A673 (cell line): ENCODE measurements at regions not wholly inside any gene's neighbourhood (a gene's known extent, or its start where the extent isn't known, plus 50 kb on each side); places are given as distances from the start of the nearest gene placed in this dataset.

Source experiments
- BruUV-seq: library from RNA; stranded (reverse); fragments of 400-500 nt; replicated peaks from 2 replicates; lab custom pipeline; 2021; lab: Mats Ljungman, UMichigan
- CTCF ChIA-PET: fragments of 300-600 bp; sonication (Branson Sonifier 250); formaldehyde crosslinking; loops from one replicate; lab custom pipeline; 2022; ENCODE audit warnings: antibody characterized with exemption; lab: Charles Lee
- POLR2A ChIA-PET: fragments of 300-600 bp; sonication (Branson Sonifier 250); formaldehyde crosslinking; loops from one replicate; lab custom pipeline; 2022; ENCODE audit warnings: antibody characterized with exemption; ENCODE audit not compliant: low non-redundant PET; lab: Charles Lee
- DNase-seq: peaks from one replicate; pipeline ENCODE4 v3.0.0-alpha.2; 2015; ENCODE audit warnings: low spot score
- H3K27ac ChIP-seq: fragments of 200-600 bp; sonication (generic); 2 replicates; pipeline ENCODE4 v1.5.1; 2016; ENCODE audit warnings: mixed run types, low read depth, mild to moderate bottlenecking, mixed read lengths, antibody characterized with exemption, low read length; ENCODE audit not compliant: poor library complexity, severe bottlenecking
- H3K27me3 ChIP-seq: fragments of 200-600 bp; sonication (generic); replicated peaks from 2 replicates; pipeline ENCODE4 v1.6.1; 2017; ENCODE audit warnings: mixed run types, low read depth, mild to moderate bottlenecking, mixed read lengths, antibody characterized with exemption, low read length; ENCODE audit not compliant: insufficient read depth, poor library complexity
- H3K36me3 ChIP-seq: fragments of 200-600 bp; sonication (generic); 2 replicates; pipeline ENCODE4 v1.6.1; 2016; ENCODE audit warnings: mixed run types, mild to moderate bottlenecking, mixed read lengths, antibody characterized with exemption, low read length; ENCODE audit not compliant: insufficient read depth, poor library complexity, severe bottlenecking
- H3K4me1 ChIP-seq: fragments of 200-600 bp; sonication (generic); 2 replicates; pipeline ENCODE4 v1.6.1; 2017; ENCODE audit warnings: mixed run types, mild to moderate bottlenecking, mixed read lengths, antibody characterized with exemption, low read length; ENCODE audit not compliant: insufficient read depth, poor library complexity, severe bottlenecking
- H3K4me3 ChIP-seq: fragments of 200-600 bp; sonication (generic); 2 replicates; pipeline ENCODE4 v1.5.1; 2016; ENCODE audit warnings: low read depth, mixed run types, mild to moderate bottlenecking, mixed read lengths, low read length; ENCODE audit not compliant: poor library complexity, severe bottlenecking
- H3K9me3 ChIP-seq: fragments of 200-600 bp; sonication (generic); 2 replicates; pipeline ENCODE4 v1.6.1; 2016; ENCODE audit warnings: mixed run types, low read depth, mild to moderate bottlenecking, mixed read lengths, antibody characterized with exemption, low read length; ENCODE audit not compliant: poor library complexity, severe bottlenecking
- EZH2 ChIP-seq: fragments of 200-600 bp; sonication (generic); IDR thresholded peaks from 2 replicates; pipeline ENCODE4 v1.6.1; 2017; ENCODE audit warnings: borderline replicate concordance, low read depth, mild to moderate bottlenecking, mixed read lengths, antibody characterized with exemption, low read length; ENCODE audit not compliant: poor library complexity, severe bottlenecking
- intact Hi-C: fragments of 100-400 bp; cut with micrococcal nuclease; formaldehyde crosslinking; loops from one replicate; pipeline ENCODE4 v1.10.0; 2022; ENCODE audit not compliant: unreplicated experiment
- TF ChIP-seq, protein P1 (sequence below): fragments of 300-800, 200-600 bp; sonication (generic); conservative IDR thresholded peaks from 2 replicates; pipeline ENCODE4 v1.5.1; 2017; ENCODE audit warnings: low read depth, mild to moderate bottlenecking, antibody characterized with exemption, low read length, moderate library complexity, mixed read lengths

DNA sequence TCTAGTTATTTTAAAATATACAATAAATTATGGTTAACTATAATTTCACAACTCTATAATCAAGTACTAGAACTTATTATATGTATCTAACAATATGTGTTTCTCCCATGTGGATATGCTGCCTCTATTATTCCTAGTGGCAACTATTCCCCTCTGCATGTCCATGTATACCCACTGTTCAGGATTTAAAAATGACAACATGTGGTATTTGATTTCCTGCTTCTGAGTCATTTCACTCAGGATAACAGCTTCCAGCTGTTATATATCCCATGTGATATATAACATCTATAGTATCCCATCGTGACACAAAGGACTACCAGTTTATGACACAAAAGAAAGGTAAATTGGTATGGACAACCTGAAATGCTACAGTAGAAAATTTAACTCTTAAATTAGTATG, 167.4 kb upstream of the TACR3 start:
- peak; percentile 14 for DNase-seq
- Histone ChIP-seq H3K4me1 (no peaks in the 10 kb centered on the region), H3K27me3 (no peaks in the 10 kb centered on the region), H3K4me3 (no peak overlapping the region), H3K9me3 (no peaks in the 10 kb centered on the region), H3K27ac (no peak overlapping the region), H3K36me3 (no peaks in the 10 kb centered on the region)
- CTCF ChIA-PET, result interaction anchor here (0.7 kb wide), 1 partner anchor 78 kb away, joined by 3 read pairs; no protein-coding TSS in a partner anchor
- intact Hi-C loops, result no loop called here
- TF ChIP-seq EZH2, result no peak
- TF ChIP-seq, protein P1, sequence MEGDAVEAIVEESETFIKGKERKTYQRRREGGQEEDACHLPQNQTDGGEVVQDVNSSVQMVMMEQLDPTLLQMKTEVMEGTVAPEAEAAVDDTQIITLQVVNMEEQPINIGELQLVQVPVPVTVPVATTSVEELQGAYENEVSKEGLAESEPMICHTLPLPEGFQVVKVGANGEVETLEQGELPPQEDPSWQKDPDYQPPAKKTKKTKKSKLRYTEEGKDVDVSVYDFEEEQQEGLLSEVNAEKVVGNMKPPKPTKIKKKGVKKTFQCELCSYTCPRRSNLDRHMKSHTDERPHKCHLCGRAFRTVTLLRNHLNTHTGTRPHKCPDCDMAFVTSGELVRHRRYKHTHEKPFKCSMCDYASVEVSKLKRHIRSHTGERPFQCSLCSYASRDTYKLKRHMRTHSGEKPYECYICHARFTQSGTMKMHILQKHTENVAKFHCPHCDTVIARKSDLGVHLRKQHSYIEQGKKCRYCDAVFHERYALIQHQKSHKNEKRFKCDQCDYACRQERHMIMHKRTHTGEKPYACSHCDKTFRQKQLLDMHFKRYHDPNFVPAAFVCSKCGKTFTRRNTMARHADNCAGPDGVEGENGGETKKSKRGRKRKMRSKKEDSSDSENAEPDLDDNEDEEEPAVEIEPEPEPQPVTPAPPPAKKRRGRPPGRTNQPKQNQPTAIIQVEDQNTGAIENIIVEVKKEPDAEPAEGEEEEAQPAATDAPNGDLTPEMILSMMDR, result no peak
- no TSS peak for BruUV-seq
- POLR2A ChIA-PET, result no interaction called here

DNA sequence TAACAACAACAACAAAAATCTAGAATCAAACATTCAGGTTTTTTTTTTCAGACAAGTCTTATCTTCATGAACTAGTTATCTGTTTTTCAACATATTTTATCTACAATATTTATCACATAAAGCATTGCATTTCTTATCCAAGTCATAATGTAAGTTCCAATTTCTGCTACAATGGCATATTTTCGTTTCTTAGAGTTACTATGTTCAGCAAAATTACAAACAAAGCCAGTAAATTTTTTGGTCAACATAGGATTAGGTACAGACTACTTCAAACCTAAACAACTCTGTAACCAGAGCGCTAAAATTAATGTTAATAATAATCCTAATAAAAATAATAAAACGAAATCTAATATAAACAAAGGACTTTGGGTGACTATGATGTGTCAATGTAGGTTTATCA, 165.4 kb upstream of the TACR3 start:
- H3K4me3 ChIP-seq, result no peak overlapping the region

DNA sequence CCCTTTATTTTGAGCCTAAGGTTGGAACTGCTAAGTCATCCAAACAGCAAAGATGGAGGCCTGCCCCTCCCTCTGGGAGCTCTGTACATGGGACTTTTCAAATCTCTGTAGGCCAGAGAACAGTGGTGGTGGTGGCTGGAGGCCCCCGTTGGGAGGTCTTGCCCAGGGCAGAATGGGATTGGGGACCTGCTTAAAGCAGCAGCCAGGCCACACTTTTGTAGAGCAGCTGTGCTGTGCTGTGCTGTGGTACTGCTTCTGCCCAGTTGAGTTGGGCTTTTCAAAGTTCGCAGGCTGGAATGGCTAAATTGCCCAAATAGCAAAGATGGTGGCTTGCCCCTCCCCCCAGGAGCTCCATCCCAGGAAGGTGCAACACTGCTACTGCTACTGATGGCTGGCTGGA, 147.5 kb upstream of the TACR3 start:
- Histone ChIP-seq H3K9me3 (no peaks in the 10 kb centered on the region), H3K4me1 (no peaks in the 10 kb centered on the region), H3K27ac (no peak overlapping the region), H3K4me3 (no peak overlapping the region), H3K27me3 (no peaks in the 10 kb centered on the region), H3K36me3 (no peaks in the 10 kb centered on the region)
- no peak for TF ChIP-seq EZH2
- TF ChIP-seq, protein P1, result no peak
- POLR2A ChIA-PET, result no interaction called here
- intact Hi-C loops, result no loop called here
- no peak for DNase-seq
- BruUV-seq, result no TSS peak
- CTCF ChIA-PET, result no interaction called here

More for the DNA sequence above, 165.4 kb upstream of the TACR3 start:
- no peaks in the 10 kb centered on the region for H3K36me3 ChIP-seq
- DNase-seq, result no peak
- TF ChIP-seq EZH2, result no peak
- TF ChIP-seq, protein P1, result no peak
- ChIA-PET POLR2A (no interaction called here), CTCF (no interaction called here)
- H3K27ac ChIP-seq, result no peak overlapping the region
- no peaks in the 10 kb centered on the region for H3K9me3 ChIP-seq
- BruUV-seq, result no TSS peak
- intact Hi-C loops, result no loop called here
- H3K4me1 ChIP-seq, result no peaks in the 10 kb centered on the region
- H3K27me3 ChIP-seq, result no peaks in the 10 kb centered on the region
